ENCODE measurements at regions not wholly inside any gene's neighbourhood (a gene's known extent, or its start where the extent isn't known, plus 50 kb on each side); places are given as distances from the start of the nearest gene placed in this dataset.

GRCh38 chr4:15234116-15234855, 193.5 kb upstream of the C1QTNF7 start:
- H3K4me3 ChIP-seq (ENCODE audit: low read length) = no peak overlapping the region
- TF ChIP-seq CTCF (IDR thresholded peaks at IDR 0.05; ENCODE audit: insufficient read depth, low read depth, low read length, missing control alignments) = no peak
- DNase-seq (ENCODE audit: low read depth) = peak; percentile 77

- TF ChIP-seq CTCF (IDR thresholded peaks at IDR 0.05; ENCODE audit: insufficient read depth, low read depth, low read length, missing control alignments) = no peak
- DNase-seq (ENCODE audit: low read depth) = peak; percentile 89
- no peak overlapping the region for H3K4me3 ChIP-seq (ENCODE audit: low read length)
These were observed 193.0 kb upstream of the C1QTNF7 start for GRCh38 chr4:15234856-15235126.

GRCh38 chr4:15235135-15235534, 192.7 kb upstream of the C1QTNF7 start:
- no peak for TF ChIP-seq CTCF (IDR thresholded peaks at IDR 0.05; ENCODE audit: insufficient read depth, low read depth, low read length, missing control alignments)
- no peak for DNase-seq (ENCODE audit: low read depth)
- H3K4me3 ChIP-seq (ENCODE audit: low read length) = no peak overlapping the region

GRCh38 chr4:15237648-15238230, 190.1 kb upstream of the C1QTNF7 start:
- no peak for TF ChIP-seq CTCF (IDR thresholded peaks at IDR 0.05; ENCODE audit: insufficient read depth, low read depth, low read length, missing control alignments)
- no peak overlapping the region for H3K4me3 ChIP-seq (ENCODE audit: low read length)
- DNase-seq (ENCODE audit: low read depth) = no peak

- H3K4me3 ChIP-seq (ENCODE audit: low read length) = no peak overlapping the region
- TF ChIP-seq CTCF (IDR thresholded peaks at IDR 0.05; ENCODE audit: insufficient read depth, low read depth, low read length, missing control alignments) = peak; percentile 81
- peak; percentile 73 for DNase-seq (ENCODE audit: low read depth)
These were observed 189.1 kb upstream of the C1QTNF7 start for GRCh38 chr4:15238720-15239119.

GRCh38 chr4:15239866-15240265, 188.0 kb upstream of the C1QTNF7 start:
- no peak for DNase-seq (ENCODE audit: low read depth)
- no peak overlapping the region for H3K4me3 ChIP-seq (ENCODE audit: low read length)
- no peak for TF ChIP-seq CTCF (IDR thresholded peaks at IDR 0.05; ENCODE audit: insufficient read depth, low read depth, low read length, missing control alignments)

- no peak for TF ChIP-seq CTCF (IDR thresholded peaks at IDR 0.05; ENCODE audit: insufficient read depth, low read depth, low read length, missing control alignments)
- H3K4me3 ChIP-seq (ENCODE audit: low read length) = no peak overlapping the region
- peak; percentile 51 for DNase-seq (ENCODE audit: low read depth)
These were observed 187.1 kb upstream of the C1QTNF7 start for GRCh38 chr4:15240764-15241163.

Data from epithelial cell of esophagus (primary cell).